SK-N-MC (cell line): ENCODE measurements at regions not wholly inside any gene's neighbourhood (a gene's known extent, or its start where the extent isn't known, plus 50 kb on each side); places are given as distances from the start of the nearest gene placed in this dataset.

Experiments
- EZH2 ChIP-seq: fragments of 200-600 bp; sonication (generic); IDR thresholded peaks from one replicate; pipeline ENCODE4 v1.6.1; 2017; ENCODE audit warnings: antibody characterized with exemption
- FOXP2 ChIP-seq: optimal IDR thresholded peaks from 2 replicates; pipeline ENCODE3; 2011; ENCODE audit warnings: mild to moderate bottlenecking, moderate library complexity; ENCODE audit not compliant: insufficient read depth; ENCODE audit errors: extremely low read length, control extremely low read depth
- POLR2AphosphoS5 ChIP-seq: IDR thresholded peaks from 2 replicates; pipeline ENCODE4 v1.6.1; 2012; ENCODE audit warnings: mild to moderate bottlenecking, low read depth, low read length, borderline replicate concordance

GRCh38 chr10:131703541-131703940 lies 197.3 kb upstream of the PPP2R2D start:
- no peak for TF ChIP-seq POLR2AphosphoS5
- TF ChIP-seq EZH2, result no peak
- no peak for TF ChIP-seq FOXP2
